OCI-LY1 (cell line): ENCODE measurements at regions not wholly inside any gene's neighbourhood (a gene's known extent, or its start where the extent isn't known, plus 50 kb on each side); places are given as distances from the start of the nearest gene placed in this dataset.

Experiments
- CTCF ChIP-seq: fragments of 200-600 bp; sonication (generic), shearing (Covaris generic); IDR thresholded peaks from 2 replicates; pipeline ENCODE4 v1.5.1; 2017; ENCODE audit warnings: mild to moderate bottlenecking, antibody characterized with exemption, low read length, moderate library complexity, mixed read lengths
- EZH2 ChIP-seq: fragments of 200-600 bp; sonication (generic), shearing (Covaris generic); IDR thresholded peaks from 2 replicates; pipeline ENCODE4 v1.8.0; 2017; ENCODE audit warnings: borderline replicate concordance, mixed run types, mild to moderate bottlenecking, antibody characterized with exemption, low read length, moderate library complexity, mixed read lengths

GRCh38 chr18:10134204-10134603 lies 220.4 kb downstream of the VAPA start:
- no peak for TF ChIP-seq EZH2
- no peak for TF ChIP-seq CTCF
